ENCODE measurements at regions not wholly inside any gene's neighbourhood (a gene's known extent, or its start where the extent isn't known, plus 50 kb on each side); places are given as distances from the start of the nearest gene placed in this dataset.
"Not testable (repeated sequence)": the region's sequence is repeated elsewhere in the genome, so short reads cannot be mapped to it uniquely, and the experiment has no call there.

GRCh38 chr5:37936091-37936490 is 96.2 kb upstream of the GDNF start:
- no peak overlapping the region for H3K4me3 ChIP-seq (ENCODE audit: control insufficient read depth, low read depth, low read length)
- no peak for TF ChIP-seq CTCF (IDR thresholded peaks at IDR 0.05; ENCODE audit: control insufficient read depth, insufficient read depth, low read depth, low read length, missing control alignments)
- no peak for DNase-seq (ENCODE audit: low read depth)

- TF ChIP-seq CTCF (IDR thresholded peaks at IDR 0.05; ENCODE audit: control insufficient read depth, insufficient read depth, low read depth, low read length, missing control alignments), result no peak
- no peak overlapping the region for H3K4me3 ChIP-seq (ENCODE audit: control insufficient read depth, low read depth, low read length)
- no peak for DNase-seq (ENCODE audit: low read depth)
Measured at GRCh38 chr5:37933576-37933975, 93.7 kb upstream of the GDNF start.

GRCh38 chr5:37932450-37932849 is 92.6 kb upstream of the GDNF start:
- H3K4me3 ChIP-seq (ENCODE audit: control insufficient read depth, low read depth, low read length), result no peak overlapping the region
- DNase-seq (ENCODE audit: low read depth), result no peak
- TF ChIP-seq CTCF (IDR thresholded peaks at IDR 0.05; ENCODE audit: control insufficient read depth, insufficient read depth, low read depth, low read length, missing control alignments), result no peak

- DNase-seq (ENCODE audit: low read depth), result no peak
- TF ChIP-seq CTCF (IDR thresholded peaks at IDR 0.05; ENCODE audit: control insufficient read depth, insufficient read depth, low read depth, low read length, missing control alignments), result no peak
Measured at GRCh38 chr5:37931541-37931940, 91.7 kb upstream of the GDNF start.

GRCh38 chr5:37930350-37930749 is 90.5 kb upstream of the GDNF start:
- H3K4me3 ChIP-seq (ENCODE audit: control insufficient read depth, low read depth, low read length), result no peak overlapping the region
- TF ChIP-seq CTCF (IDR thresholded peaks at IDR 0.05; ENCODE audit: control insufficient read depth, insufficient read depth, low read depth, low read length, missing control alignments), result no peak
- DNase-seq (ENCODE audit: low read depth), result no peak

More at GRCh38 chr5:37931541-37931940, 91.7 kb upstream of the GDNF start:
- no peak overlapping the region for H3K4me3 ChIP-seq (ENCODE audit: control insufficient read depth, low read depth, low read length)

- DNase-seq (ENCODE audit: low read depth), result no peak
- no peak for TF ChIP-seq CTCF (IDR thresholded peaks at IDR 0.05; ENCODE audit: control insufficient read depth, insufficient read depth, low read depth, low read length, missing control alignments)
- no peak overlapping the region for H3K4me3 ChIP-seq (ENCODE audit: control insufficient read depth, low read depth, low read length)
Measured at GRCh38 chr5:37929791-37930190, 90.0 kb upstream of the GDNF start.

- not testable (repeated sequence) for DNase-seq (ENCODE audit: low read depth)
Measured at GRCh38 chr5:37927753-37928152, 87.9 kb upstream of the GDNF start.

More at GRCh38 chr5:37927753-37928152, 87.9 kb upstream of the GDNF start:
- not testable (repeated sequence) for H3K4me3 ChIP-seq (ENCODE audit: control insufficient read depth, low read depth, low read length)
